Fibroblast of the aortic adventitia (primary cell): ENCODE measurements at regions not wholly inside any gene's neighbourhood (a gene's known extent, or its start where the extent isn't known, plus 50 kb on each side); places are given as distances from the start of the nearest gene placed in this dataset.

Experiments used
- DNase-seq: peaks from one replicate; pipeline ENCODE4 v3.0.0-alpha.2; 2010; ENCODE audit warnings: low read depth
- H3K4me3 ChIP-seq: 2 replicates; pipeline ENCODE4 v1.5.1; 2011; ENCODE audit warnings: low read depth, mild to moderate bottlenecking, control low read depth, low read length, moderate library complexity
- TF ChIP-seq, protein P1 (sequence below): IDR thresholded peaks from 2 replicates; pipeline ENCODE4 v1.5.1; 2011; ENCODE audit warnings: mild to moderate bottlenecking, low read length, control low read depth, inconsistent platforms; ENCODE audit not compliant: insufficient read depth

DNA sequence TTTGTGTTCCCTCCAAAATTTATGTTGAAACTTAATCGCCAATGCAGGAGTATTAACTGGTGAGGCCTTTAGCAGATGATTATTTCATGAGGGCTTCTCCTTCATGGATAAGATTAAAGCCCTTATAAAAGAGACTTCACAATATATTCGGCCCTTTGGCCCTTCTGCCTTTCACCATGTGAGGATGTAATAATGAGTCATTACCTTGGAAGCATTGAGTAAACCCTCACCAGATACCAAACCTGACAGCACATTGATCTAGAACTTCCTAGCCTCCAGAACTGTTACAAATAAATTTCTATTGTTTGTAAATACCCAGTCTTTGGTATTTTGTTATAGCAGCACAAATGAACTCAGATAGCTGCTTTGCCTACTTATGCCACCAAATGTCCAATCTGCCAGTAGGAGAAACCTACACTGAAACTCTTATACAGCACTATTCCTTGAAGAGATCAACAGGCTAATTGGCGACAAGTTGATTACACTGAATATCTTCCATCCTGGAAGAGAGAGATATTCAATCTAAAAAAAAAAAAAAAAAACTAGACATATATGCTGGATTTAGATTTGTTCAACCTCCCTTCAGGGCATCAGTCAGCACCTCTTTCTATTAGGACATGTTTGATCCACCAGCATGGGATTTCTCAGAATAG lies 125.9 kb upstream of the COL5A2 start:
- TF ChIP-seq, protein P1, sequence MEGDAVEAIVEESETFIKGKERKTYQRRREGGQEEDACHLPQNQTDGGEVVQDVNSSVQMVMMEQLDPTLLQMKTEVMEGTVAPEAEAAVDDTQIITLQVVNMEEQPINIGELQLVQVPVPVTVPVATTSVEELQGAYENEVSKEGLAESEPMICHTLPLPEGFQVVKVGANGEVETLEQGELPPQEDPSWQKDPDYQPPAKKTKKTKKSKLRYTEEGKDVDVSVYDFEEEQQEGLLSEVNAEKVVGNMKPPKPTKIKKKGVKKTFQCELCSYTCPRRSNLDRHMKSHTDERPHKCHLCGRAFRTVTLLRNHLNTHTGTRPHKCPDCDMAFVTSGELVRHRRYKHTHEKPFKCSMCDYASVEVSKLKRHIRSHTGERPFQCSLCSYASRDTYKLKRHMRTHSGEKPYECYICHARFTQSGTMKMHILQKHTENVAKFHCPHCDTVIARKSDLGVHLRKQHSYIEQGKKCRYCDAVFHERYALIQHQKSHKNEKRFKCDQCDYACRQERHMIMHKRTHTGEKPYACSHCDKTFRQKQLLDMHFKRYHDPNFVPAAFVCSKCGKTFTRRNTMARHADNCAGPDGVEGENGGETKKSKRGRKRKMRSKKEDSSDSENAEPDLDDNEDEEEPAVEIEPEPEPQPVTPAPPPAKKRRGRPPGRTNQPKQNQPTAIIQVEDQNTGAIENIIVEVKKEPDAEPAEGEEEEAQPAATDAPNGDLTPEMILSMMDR = no peak
- peak; percentile 49 for DNase-seq
- H3K4me3 ChIP-seq = no peak overlapping the region

GRCh38 chr2:189306525-189306924 lies 127.0 kb upstream of the COL5A2 start:
- H3K4me3 ChIP-seq = no peak overlapping the region
- TF ChIP-seq, protein P1 = no peak
- DNase-seq = no peak

GRCh38 chr2:189308056-189308790 lies 128.7 kb upstream of the COL5A2 start:
- no peak overlapping the region for H3K4me3 ChIP-seq
- TF ChIP-seq, protein P1 = no peak
- no peak for DNase-seq

DNA sequence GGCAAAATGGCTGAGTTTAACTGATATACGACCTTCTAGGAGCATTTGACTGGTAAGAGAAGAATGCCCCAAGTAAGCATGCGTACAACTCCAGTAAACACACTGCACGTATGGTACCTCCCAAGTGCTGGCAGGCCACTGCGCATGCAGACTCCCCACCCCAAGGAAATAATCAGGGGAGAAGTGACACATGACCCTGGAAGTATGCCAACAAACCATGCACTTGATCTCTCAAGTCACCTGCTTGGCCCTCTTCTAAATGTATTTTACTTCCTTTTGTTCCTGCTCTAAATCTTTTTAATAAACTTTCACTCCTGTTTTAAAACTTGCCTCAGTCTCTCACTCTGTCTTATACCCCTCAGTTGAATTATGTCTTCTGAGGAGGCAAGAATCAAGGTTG lies 129.8 kb upstream of the COL5A2 start:
- no peak overlapping the region for H3K4me3 ChIP-seq
- TF ChIP-seq, protein P1 = no peak
- DNase-seq = no peak

DNA sequence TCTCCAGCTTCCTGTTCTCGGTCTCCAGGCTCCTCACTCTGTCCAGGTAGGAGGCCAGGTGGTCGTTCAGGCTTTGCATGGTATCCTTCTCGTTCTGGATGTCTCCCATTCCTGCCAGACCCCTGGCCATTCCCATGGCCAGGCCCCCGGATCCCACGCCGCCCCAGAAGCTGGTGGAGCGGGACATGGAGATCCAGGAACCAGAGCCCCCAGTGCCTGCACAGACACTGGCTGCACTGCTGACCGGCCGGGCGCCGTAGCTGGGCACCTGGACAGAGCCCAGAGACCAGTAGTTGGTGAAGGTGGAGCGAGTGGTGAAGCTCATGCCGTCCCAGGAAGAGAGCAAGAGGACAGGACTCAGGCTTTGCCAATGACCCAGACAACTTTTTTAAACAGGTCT lies 129.1 kb upstream of the WDR75 start:
- H3K4me3 ChIP-seq = no peak overlapping the region
- DNase-seq = no peak
- TF ChIP-seq, protein P1 = no peak

DNA sequence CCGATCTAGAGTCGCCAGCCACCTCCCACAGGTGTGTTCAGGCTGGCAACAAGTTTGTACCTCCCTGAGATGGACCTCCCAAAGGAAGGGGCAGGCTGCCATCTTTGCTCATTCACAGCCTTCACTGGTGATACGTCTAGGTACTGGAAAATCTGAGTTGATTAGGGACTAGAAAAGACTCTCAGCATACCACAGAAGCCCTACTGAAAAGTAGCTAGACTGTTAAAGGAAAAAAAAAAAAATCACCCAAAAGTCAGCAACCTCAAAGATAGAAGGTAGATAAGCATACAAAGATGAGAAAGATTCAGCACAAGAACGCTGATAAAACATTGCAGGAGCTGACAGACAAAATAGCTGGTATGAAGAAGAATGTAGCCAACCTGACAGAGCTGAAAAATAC lies 128.6 kb upstream of the WDR75 start:
- no peak overlapping the region for H3K4me3 ChIP-seq

More for the DNA sequence above, 128.6 kb upstream of the WDR75 start:
- TF ChIP-seq, protein P1 = no peak
- no peak for DNase-seq
